ENCODE measurements at regions not wholly inside any gene's neighbourhood (a gene's known extent, or its start where the extent isn't known, plus 50 kb on each side); places are given as distances from the start of the nearest gene placed in this dataset.

DNA sequence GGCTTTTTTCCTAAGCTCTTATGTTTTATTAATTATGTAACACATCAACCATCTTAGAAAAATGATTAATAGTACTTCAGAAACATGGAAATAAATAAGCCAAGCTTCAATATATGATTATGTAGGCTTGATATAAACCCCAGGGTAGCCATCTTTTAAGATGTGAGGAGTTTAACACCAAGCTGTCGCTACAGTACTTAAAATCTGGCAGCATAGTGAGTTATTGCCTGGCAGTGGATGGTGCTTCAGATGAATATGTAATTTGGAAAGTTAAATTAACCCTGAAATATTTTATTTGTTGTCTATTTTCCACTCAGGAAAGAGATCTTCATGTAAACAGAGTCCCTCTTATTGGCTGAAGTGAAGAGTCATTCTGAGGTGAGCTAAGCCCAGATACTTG lies 339.0 kb upstream of the ZFP64 start:
- Histone ChIP-seq H2AFZ (ENCODE audit: control insufficient read depth, low read depth, low read length) (no peak overlapping the region), H3K4me2 (ENCODE audit: control insufficient read depth, insufficient read depth) (no peak overlapping the region), H3K36me3 (ENCODE audit: control insufficient read depth in 2 of 2, insufficient read depth in 2 of 2, low read length in 1 of 2) (no peaks in the 10 kb centered on the region), H3K9ac (ENCODE audit: control insufficient read depth, insufficient read depth, low read length) (no peak overlapping the region), H3K27me3 (replicated peaks in 1 of 2; ENCODE audit: control insufficient read depth in 2 of 2, insufficient read depth in 2 of 2, low read length in 1 of 2) (no peaks in the 10 kb centered on the region), H3K79me2 (ENCODE audit: control insufficient read depth, insufficient read depth, low read length) (no peaks in the 10 kb centered on the region), H3K27ac (ENCODE audit: control insufficient read depth, insufficient read depth) (no peak overlapping the region), H3K4me1 (ENCODE audit: control insufficient read depth, insufficient read depth, low read length) (no peaks in the 10 kb centered on the region), H4K20me1 (ENCODE audit: control insufficient read depth, insufficient read depth) (no peaks in the 10 kb centered on the region), H3K4me3 (no peak overlapping the region), H3K9me3 (replicated peaks; ENCODE audit: control insufficient read depth, insufficient read depth, low read length) (no peaks in the 10 kb centered on the region)
- no TSS peak for BruUV-seq (replicated peaks)
- no peak for TF ChIP-seq PML (IDR thresholded peaks at IDR 0.05; ENCODE audit: low read length)
- no peak for TF ChIP-seq SIX5 (IDR thresholded peaks at IDR 0.05; ENCODE audit: low read depth, low read length, severe bottlenecking)
- TF ChIP-seq JUND (IDR thresholded peaks at IDR 0.05; ENCODE audit: low read depth, low read length) = no peak
- TF ChIP-seq HDGF (IDR thresholded peaks at IDR 0.05) = no peak
- TF ChIP-seq, protein P1, sequence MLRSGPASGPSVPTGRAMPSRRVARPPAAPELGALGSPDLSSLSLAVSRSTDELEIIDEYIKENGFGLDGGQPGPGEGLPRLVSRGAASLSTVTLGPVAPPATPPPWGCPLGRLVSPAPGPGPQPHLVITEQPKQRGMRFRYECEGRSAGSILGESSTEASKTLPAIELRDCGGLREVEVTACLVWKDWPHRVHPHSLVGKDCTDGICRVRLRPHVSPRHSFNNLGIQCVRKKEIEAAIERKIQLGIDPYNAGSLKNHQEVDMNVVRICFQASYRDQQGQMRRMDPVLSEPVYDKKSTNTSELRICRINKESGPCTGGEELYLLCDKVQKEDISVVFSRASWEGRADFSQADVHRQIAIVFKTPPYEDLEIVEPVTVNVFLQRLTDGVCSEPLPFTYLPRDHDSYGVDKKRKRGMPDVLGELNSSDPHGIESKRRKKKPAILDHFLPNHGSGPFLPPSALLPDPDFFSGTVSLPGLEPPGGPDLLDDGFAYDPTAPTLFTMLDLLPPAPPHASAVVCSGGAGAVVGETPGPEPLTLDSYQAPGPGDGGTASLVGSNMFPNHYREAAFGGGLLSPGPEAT (IDR thresholded peaks at IDR 0.05; ENCODE audit: low read depth) = no peak
- TF ChIP-seq, protein P2, sequence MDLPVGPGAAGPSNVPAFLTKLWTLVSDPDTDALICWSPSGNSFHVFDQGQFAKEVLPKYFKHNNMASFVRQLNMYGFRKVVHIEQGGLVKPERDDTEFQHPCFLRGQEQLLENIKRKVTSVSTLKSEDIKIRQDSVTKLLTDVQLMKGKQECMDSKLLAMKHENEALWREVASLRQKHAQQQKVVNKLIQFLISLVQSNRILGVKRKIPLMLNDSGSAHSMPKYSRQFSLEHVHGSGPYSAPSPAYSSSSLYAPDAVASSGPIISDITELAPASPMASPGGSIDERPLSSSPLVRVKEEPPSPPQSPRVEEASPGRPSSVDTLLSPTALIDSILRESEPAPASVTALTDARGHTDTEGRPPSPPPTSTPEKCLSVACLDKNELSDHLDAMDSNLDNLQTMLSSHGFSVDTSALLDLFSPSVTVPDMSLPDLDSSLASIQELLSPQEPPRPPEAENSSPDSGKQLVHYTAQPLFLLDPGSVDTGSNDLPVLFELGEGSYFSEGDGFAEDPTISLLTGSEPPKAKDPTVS (IDR thresholded peaks at IDR 0.05; ENCODE audit: low read depth, low read length) = no peak
- TF ChIP-seq SRF (IDR thresholded peaks at IDR 0.05; ENCODE audit: low read depth in 2 of 2, low read length in 2 of 2) = no peak
- TF ChIP-seq, protein P3, sequence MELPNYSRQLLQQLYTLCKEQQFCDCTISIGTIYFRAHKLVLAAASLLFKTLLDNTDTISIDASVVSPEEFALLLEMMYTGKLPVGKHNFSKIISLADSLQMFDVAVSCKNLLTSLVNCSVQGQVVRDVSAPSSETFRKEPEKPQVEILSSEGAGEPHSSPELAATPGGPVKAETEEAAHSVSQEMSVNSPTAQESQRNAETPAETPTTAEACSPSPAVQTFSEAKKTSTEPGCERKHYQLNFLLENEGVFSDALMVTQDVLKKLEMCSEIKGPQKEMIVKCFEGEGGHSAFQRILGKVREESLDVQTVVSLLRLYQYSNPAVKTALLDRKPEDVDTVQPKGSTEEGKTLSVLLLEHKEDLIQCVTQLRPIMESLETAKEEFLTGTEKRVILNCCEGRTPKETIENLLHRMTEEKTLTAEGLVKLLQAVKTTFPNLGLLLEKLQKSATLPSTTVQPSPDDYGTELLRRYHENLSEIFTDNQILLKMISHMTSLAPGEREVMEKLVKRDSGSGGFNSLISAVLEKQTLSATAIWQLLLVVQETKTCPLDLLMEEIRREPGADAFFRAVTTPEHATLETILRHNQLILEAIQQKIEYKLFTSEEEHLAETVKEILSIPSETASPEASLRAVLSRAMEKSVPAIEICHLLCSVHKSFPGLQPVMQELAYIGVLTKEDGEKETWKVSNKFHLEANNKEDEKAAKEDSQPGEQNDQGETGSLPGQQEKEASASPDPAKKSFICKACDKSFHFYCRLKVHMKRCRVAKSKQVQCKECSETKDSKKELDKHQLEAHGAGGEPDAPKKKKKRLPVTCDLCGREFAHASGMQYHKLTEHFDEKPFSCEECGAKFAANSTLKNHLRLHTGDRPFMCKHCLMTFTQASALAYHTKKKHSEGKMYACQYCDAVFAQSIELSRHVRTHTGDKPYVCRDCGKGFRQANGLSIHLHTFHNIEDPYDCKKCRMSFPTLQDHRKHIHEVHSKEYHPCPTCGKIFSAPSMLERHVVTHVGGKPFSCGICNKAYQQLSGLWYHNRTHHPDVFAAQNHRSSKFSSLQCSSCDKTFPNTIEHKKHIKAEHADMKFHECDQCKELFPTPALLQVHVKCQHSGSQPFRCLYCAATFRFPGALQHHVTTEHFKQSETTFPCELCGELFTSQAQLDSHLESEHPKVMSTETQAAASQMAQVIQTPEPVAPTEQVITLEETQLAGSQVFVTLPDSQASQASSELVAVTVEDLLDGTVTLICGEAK (IDR thresholded peaks at IDR 0.05; ENCODE audit: borderline replicate concordance) = no peak
- no peak for TF ChIP-seq ZZZ3 (IDR thresholded peaks at IDR 0.05; ENCODE audit: control insufficient read depth, insufficient read length, low read depth)
- TF ChIP-seq, protein P4, sequence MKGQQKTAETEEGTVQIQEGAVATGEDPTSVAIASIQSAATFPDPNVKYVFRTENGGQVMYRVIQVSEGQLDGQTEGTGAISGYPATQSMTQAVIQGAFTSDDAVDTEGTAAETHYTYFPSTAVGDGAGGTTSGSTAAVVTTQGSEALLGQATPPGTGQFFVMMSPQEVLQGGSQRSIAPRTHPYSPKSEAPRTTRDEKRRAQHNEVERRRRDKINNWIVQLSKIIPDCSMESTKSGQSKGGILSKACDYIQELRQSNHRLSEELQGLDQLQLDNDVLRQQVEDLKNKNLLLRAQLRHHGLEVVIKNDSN (IDR thresholded peaks at IDR 0.05; ENCODE audit: borderline replicate concordance, extremely low read length, insufficient read depth, low read depth, low read length) = no peak
- TF ChIP-seq, protein P5, sequence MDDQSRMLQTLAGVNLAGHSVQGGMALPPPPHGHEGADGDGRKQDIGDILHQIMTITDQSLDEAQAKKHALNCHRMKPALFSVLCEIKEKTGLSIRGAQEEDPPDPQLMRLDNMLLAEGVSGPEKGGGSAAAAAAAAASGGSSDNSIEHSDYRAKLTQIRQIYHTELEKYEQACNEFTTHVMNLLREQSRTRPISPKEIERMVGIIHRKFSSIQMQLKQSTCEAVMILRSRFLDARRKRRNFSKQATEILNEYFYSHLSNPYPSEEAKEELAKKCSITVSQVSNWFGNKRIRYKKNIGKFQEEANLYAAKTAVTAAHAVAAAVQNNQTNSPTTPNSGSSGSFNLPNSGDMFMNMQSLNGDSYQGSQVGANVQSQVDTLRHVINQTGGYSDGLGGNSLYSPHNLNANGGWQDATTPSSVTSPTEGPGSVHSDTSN (IDR thresholded peaks at IDR 0.05; ENCODE audit: insufficient replicate concordance, low read depth, low read length) = no peak
- no peak for TF ChIP-seq TAF1 (IDR thresholded peaks at IDR 0.05; ENCODE audit: borderline replicate concordance, low read depth, low read length)
- in situ Hi-C loops (cut with MboI) (no loop called here), intact Hi-C loops (cut with micrococcal nuclease; ENCODE audit: unreplicated experiment) (no loop called here)
- FAIRE-seq (no peak), ATAC-seq (no peak), DNase-seq (ENCODE audit: low read depth, low spot score) (no peak)
- ChIA-PET POLR2A (no interaction called here), RAD21 (ENCODE audit: unreplicated experiment) (no interaction called here), SMC1A (ENCODE audit: uncharacterized antibody, unreplicated experiment) (interaction anchor here (0.6 kb wide), 2 partner anchors 503 to 1705 kb away, joined by 3 read pairs; no protein-coding TSS in a partner anchor), CTCF (no interaction called here)
- WGBS (ENCODE audit: insufficient coverage, insufficient replicate concordance, low lambda C conversion rate, missing lambda C conversion rate) = 33% methylated on average over 1 of the region's 1 CpG

Measured in GM12878 (cell line).